ENCODE measurements at regions not wholly inside any gene's neighbourhood (a gene's known extent, or its start where the extent isn't known, plus 50 kb on each side); places are given as distances from the start of the nearest gene placed in this dataset.

- DNase-seq (ENCODE audit: low spot score), result no peak
Measured at GRCh38 chr10:61000769-61001730, 57.1 kb upstream of the RHOBTB1 start.

- no peak for DNase-seq (ENCODE audit: low spot score)
Measured at GRCh38 chr10:60998932-60999331, 54.9 kb upstream of the RHOBTB1 start.

- DNase-seq (ENCODE audit: low spot score), result no peak
Measured at GRCh38 chr10:60994128-60994527, 50.1 kb upstream of the RHOBTB1 start.

All from hematopoietic multipotent progenitor cell treated with erythropoietin and hydrocortisone succinate and interleukin-3 and kit ligand, for 15 days (in vitro differentiated cells).